Testis (tissue), 2 donors: ENCODE measurements at regions not wholly inside any gene's neighbourhood (a gene's known extent, or its start where the extent isn't known, plus 50 kb on each side); places are given as distances from the start of the nearest gene placed in this dataset.

Experiments used
- POLR2A ChIP-seq: fragments of 450-650 bp; IDR thresholded peaks from one replicate; pipeline ENCODE4 v1.6.1; 2017; ENCODE audit warnings: antibody characterized with exemption, mild to moderate bottlenecking, moderate library complexity
- TF ChIP-seq, protein P1 (sequence below), 3 experiments: fragments of 450-650 bp in 2 of 3; fragments of 200-600 bp in 1 of 3; sonication (generic) in 1 of 3; IDR thresholded peaks; one replicate each; pipeline ENCODE4 v1.5.1; 2016 to 2019; ENCODE audit warnings: antibody characterized with exemption in 3 of 3, mild to moderate bottlenecking in 2 of 3, moderate library complexity in 1 of 3

DNA sequence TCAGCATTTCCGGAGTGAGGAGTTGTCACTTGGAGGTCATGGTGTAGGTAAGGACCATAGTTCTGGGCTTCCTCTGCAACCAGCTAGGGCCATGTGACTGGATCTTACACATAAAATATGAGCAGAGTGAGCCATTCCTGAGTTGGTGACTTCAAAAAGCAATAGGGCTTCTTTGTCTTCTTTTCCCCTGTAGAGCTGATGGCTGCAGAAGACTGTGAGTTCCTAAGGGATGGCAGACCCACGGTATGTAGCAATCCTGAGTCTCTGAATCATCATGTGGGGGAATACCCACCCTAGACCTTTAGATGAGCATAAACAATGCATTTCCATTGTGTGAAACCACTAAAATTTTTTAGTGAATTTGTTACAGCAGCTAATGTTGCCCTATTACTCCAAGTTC, 151.1 kb upstream of the TBX3 start:
- TF ChIP-seq, protein P1, sequence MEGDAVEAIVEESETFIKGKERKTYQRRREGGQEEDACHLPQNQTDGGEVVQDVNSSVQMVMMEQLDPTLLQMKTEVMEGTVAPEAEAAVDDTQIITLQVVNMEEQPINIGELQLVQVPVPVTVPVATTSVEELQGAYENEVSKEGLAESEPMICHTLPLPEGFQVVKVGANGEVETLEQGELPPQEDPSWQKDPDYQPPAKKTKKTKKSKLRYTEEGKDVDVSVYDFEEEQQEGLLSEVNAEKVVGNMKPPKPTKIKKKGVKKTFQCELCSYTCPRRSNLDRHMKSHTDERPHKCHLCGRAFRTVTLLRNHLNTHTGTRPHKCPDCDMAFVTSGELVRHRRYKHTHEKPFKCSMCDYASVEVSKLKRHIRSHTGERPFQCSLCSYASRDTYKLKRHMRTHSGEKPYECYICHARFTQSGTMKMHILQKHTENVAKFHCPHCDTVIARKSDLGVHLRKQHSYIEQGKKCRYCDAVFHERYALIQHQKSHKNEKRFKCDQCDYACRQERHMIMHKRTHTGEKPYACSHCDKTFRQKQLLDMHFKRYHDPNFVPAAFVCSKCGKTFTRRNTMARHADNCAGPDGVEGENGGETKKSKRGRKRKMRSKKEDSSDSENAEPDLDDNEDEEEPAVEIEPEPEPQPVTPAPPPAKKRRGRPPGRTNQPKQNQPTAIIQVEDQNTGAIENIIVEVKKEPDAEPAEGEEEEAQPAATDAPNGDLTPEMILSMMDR (IDR thresholded peaks at IDR 0.05) = no peak
- no peak for TF ChIP-seq POLR2A
